Transverse colon (tissue), 4 donors: ENCODE measurements at regions not wholly inside any gene's neighbourhood (a gene's known extent, or its start where the extent isn't known, plus 50 kb on each side); places are given as distances from the start of the nearest gene placed in this dataset.

Experiments used
- DNase-seq: peaks from one replicate; pipeline ENCODE4 v3.0.0-alpha.2; 2019
- H3K27ac ChIP-seq, 4 donors: fragments of 200-600 bp; sonication (generic); 2 replicates each; pipeline ENCODE4 v1.5.1; 2016 to 2018; ENCODE audit warnings: inconsistent platforms in 4 of 4
- H3K27me3 ChIP-seq: fragments of 200-600 bp; sonication (generic); 2 replicates; pipeline ENCODE4 v1.5.1; 2017; ENCODE audit warnings: inconsistent platforms
- H3K36me3 ChIP-seq, 4 donors: fragments of 200-600 bp; sonication (generic); 2 replicates each; pipeline ENCODE4 v1.5.1; 2017 to 2019; ENCODE audit warnings: inconsistent platforms in 4 of 4
- H3K4me1 ChIP-seq, 4 donors: fragments of 200-600 bp; sonication (generic); 2 replicates each; pipeline ENCODE4 v1.5.1; 2017 to 2020; ENCODE audit warnings: inconsistent platforms in 4 of 4
- H3K4me3 ChIP-seq, 4 donors: fragments of 200-600 bp; sonication (generic); 1 replicate in 1 of 4; 2 replicates in 3 of 4; pipeline versions ENCODE4 v1.5.1 to v1.6.1; 2017 to 2019; ENCODE audit warnings: inconsistent platforms in 4 of 4
- H3K9me3 ChIP-seq, 2 donors: fragments of 200-600 bp; sonication (generic); 2 replicates each; pipeline ENCODE4 v1.5.1; 2017 to 2019; ENCODE audit warnings: inconsistent platforms in 2 of 2
- EP300 ChIP-seq: sonication (generic); formaldehyde crosslinking; IDR thresholded peaks from one replicate; pipeline ENCODE4 v1.6.1; 2017; ENCODE audit warnings: antibody characterized with exemption, low read depth
- POLR2A ChIP-seq: fragments of 450-650 bp; IDR thresholded peaks from one replicate; pipeline ENCODE4 v1.6.1; 2016; ENCODE audit warnings: antibody characterized with exemption, mild to moderate bottlenecking, moderate library complexity
- POLR2AphosphoS5 ChIP-seq, 3 donors: sonication (generic); formaldehyde crosslinking; IDR thresholded peaks; one replicate each; pipeline ENCODE4 v1.6.1; 2016; ENCODE audit warnings: antibody characterized with exemption in 3 of 3
- WGBS, 2 donors: methylation state at CpG; one replicate each; pipeline ENCODE4 v1.1.5; 2018; ENCODE audit warnings: low coverage in 1 of 2; 5-methylcytosine and 5-hydroxymethylcytosine counted together
- in situ Hi-C, 4 donors: fragments of 200-750 bp; cut with MboI; loops; one replicate each; pipeline versions ENCODE4 v1.15.0 to v1.15.1; 2017; ENCODE audit warnings: low sequenced_read_pairs in 3 of 4, low pct_ligation_motif_present in 1 of 4, low pct_unique_long_range_greater_than_20kb in 1 of 4
- intact Hi-C: fragments of 100-400 bp; cut with DNase I; formaldehyde crosslinking; loops from one replicate; pipeline ENCODE4 v1.15.1; 2023; ENCODE audit warnings: low total_unique reads
- TF ChIP-seq, protein P1 (sequence below), 5 experiments: fragments of 200-600 bp in 3 of 5; fragments of 450-650 bp in 2 of 5; sonication (generic) in 3 of 5; IDR thresholded peaks; 1 replicate in 2 of 5; 2 replicates in 3 of 5; pipeline ENCODE4 v1.5.1; 2016 to 2017; ENCODE audit warnings: antibody characterized with exemption in 5 of 5, inconsistent platforms in 3 of 5, mild to moderate bottlenecking in 2 of 5, moderate library complexity in 1 of 5

DNA sequence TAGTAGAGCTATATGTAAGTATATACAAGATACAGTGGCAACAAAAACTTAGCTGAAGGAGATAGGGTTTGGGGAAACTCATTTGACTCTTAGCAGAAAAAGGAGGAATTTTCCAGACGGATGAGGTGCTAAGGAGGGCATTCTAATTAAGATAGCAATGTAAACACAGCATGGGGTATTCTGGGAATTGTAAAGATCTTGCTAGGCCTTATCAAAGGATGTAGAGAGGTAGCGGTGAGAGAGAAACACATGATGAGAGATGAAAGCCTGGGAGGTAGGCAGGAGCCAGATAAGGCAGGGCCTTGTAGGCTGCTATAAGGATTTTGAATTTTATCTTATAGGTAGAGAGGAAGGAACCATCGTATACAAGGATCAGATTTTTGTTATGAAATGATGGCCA is 106.6 kb upstream of the KCNN2 start:
- intact Hi-C loops (no loop called here), in situ Hi-C loops (no loop called here)
- H3K27me3 ChIP-seq: no peaks in the 10 kb centered on the region
- H3K9me3 ChIP-seq: no peaks in the 10 kb centered on the region
- H3K4me1 ChIP-seq: no peaks in the 10 kb centered on the region
- WGBS, 2 donors: 35 to 37% methylated on average over 3 of the region's 3 CpGs
- no peak for DNase-seq
- no peaks in the 10 kb centered on the region for H3K36me3 ChIP-seq
- no peak for TF ChIP-seq POLR2A
- TF ChIP-seq EP300: no peak
- TF ChIP-seq POLR2AphosphoS5 (IDR thresholded peaks at IDR 0.05): no peak
- TF ChIP-seq, protein P1, sequence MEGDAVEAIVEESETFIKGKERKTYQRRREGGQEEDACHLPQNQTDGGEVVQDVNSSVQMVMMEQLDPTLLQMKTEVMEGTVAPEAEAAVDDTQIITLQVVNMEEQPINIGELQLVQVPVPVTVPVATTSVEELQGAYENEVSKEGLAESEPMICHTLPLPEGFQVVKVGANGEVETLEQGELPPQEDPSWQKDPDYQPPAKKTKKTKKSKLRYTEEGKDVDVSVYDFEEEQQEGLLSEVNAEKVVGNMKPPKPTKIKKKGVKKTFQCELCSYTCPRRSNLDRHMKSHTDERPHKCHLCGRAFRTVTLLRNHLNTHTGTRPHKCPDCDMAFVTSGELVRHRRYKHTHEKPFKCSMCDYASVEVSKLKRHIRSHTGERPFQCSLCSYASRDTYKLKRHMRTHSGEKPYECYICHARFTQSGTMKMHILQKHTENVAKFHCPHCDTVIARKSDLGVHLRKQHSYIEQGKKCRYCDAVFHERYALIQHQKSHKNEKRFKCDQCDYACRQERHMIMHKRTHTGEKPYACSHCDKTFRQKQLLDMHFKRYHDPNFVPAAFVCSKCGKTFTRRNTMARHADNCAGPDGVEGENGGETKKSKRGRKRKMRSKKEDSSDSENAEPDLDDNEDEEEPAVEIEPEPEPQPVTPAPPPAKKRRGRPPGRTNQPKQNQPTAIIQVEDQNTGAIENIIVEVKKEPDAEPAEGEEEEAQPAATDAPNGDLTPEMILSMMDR (IDR thresholded peaks at IDR 0.05): no peak
- H3K4me3 ChIP-seq: no peak overlapping the region
- no peak overlapping the region for H3K27ac ChIP-seq

GRCh38 chr5:114261989-114262388 is 99.9 kb upstream of the KCNN2 start:
- Histone ChIP-seq H3K9me3 (no peaks in the 10 kb centered on the region), H3K4me3 (no peak overlapping the region), H3K36me3 (no peaks in the 10 kb centered on the region), H3K4me1 (no peaks in the 10 kb centered on the region), H3K27me3 (no peaks in the 10 kb centered on the region), H3K27ac (no peak overlapping the region)
- no peak for DNase-seq
- intact Hi-C loops: no loop called here
- 65 to 82% methylated on average over 3 of the region's 3 CpGs for WGBS, 2 donors
- in situ Hi-C loops: no loop called here
- no peak for TF ChIP-seq EP300
- TF ChIP-seq, protein P1 (IDR thresholded peaks at IDR 0.05): no peak
- TF ChIP-seq POLR2A: no peak
- TF ChIP-seq POLR2AphosphoS5 (IDR thresholded peaks at IDR 0.05): no peak

GRCh38 chr5:114265432-114266060 is 96.3 kb upstream of the KCNN2 start:
- Histone ChIP-seq H3K4me3 (no peak overlapping the region), H3K36me3 (no peaks in the 10 kb centered on the region), H3K27ac (no peak overlapping the region), H3K4me1 (no peaks in the 10 kb centered on the region), H3K27me3 (no peaks in the 10 kb centered on the region), H3K9me3 (no peaks in the 10 kb centered on the region)
- TF ChIP-seq, protein P1 (IDR thresholded peaks at IDR 0.05): no peak
- TF ChIP-seq POLR2AphosphoS5 (IDR thresholded peaks at IDR 0.05) (no peak), EP300 (no peak), POLR2A (no peak)
- intact Hi-C loops: no loop called here
- 55 to 80% methylated on average over 1 to 2 of the region's 2 CpGs for WGBS, 2 donors
- no peak for DNase-seq
- in situ Hi-C loops: no loop called here

DNA sequence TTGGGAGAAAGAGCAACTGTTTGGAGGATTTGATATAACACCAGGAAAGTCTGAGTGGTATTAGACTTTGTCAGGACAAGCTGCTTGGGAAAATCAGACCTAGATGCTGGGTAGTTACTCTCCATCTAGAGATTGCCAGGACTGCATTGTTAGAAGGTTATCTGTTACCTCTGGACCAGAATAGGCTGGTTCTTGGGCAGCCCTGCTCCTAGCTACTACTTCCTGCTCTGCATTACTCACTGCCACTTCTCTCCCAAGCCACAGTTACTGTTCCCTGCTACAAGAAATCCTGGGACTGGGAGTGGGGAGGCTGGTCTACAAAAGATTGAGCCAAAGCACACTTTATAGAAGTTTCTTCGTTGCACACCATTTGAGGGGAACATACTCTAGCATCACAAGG is 95.5 kb upstream of the KCNN2 start:
- no peaks in the 10 kb centered on the region for H3K9me3 ChIP-seq
- no peak for DNase-seq

More for the DNA sequence above, 95.5 kb upstream of the KCNN2 start:
- no peak overlapping the region for H3K27ac ChIP-seq
- in situ Hi-C loops (no loop called here), intact Hi-C loops (no loop called here)
- TF ChIP-seq POLR2AphosphoS5 (IDR thresholded peaks at IDR 0.05): no peak
- TF ChIP-seq EP300: no peak
- TF ChIP-seq POLR2A: no peak
- TF ChIP-seq, protein P1 (IDR thresholded peaks at IDR 0.05): no peak
- no peaks in the 10 kb centered on the region for H3K27me3 ChIP-seq
- 70 to 74% methylated on average over 1 of the region's 1 CpG for WGBS, 2 donors
- H3K4me3 ChIP-seq: no peak overlapping the region
- no peaks in the 10 kb centered on the region for H3K36me3 ChIP-seq
- no peaks in the 10 kb centered on the region for H3K4me1 ChIP-seq
